Left renal pelvis (tissue), 4 donors: ENCODE measurements at regions not wholly inside any gene's neighbourhood (a gene's known extent, or its start where the extent isn't known, plus 50 kb on each side); places are given as distances from the start of the nearest gene placed in this dataset.
"Not testable (repeated sequence)": the region's sequence is repeated elsewhere in the genome, so short reads cannot be mapped to it uniquely, and the experiment has no call there.

ENCODE experiments used
- DNase-seq, 4 donors: peaks; one replicate each; pipeline ENCODE4 v3.0.0-alpha.2; 2013; ENCODE audit warnings: low read depth in 4 of 4, low spot score in 3 of 4

DNA sequence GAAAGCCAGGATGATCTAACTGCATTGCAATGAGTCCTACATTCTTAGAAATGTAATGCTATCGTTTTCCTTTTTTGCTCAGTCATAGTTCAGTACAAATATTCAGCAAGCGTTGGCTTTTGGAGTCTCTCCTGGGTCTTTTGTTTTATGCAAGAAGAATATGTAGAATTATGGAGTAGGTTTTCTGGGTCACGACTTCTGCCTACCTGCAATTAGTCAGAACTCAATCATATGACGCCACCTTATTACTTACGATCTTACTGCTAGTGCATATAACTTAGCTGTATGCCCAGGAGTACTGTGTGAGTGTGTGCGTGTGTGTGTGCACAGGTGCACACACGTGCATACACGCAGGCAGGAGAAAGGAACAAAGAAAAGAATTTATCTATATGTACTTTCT is 640.2 kb downstream of the STK39 start:
- no peak for DNase-seq

DNA sequence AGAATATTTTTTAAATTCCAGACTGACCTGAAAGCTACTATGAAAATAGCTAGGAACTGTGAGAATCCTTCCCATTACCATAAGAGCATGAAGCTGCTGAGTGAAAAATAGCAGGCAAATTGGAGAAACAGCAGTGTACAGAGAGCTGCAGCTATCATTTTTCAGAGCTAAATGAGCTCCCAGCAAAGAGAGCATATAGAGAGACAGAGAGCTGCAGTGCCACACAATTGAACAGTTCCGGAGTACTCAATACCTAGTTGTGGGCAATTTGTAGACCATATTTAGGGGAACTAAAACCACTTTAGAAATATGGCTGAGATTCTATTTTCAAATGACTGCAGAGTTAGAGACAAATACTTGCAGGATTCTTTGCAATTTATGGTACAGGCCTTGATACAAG is 645.3 kb downstream of the STK39 start:
- DNase-seq, result no peak

DNA sequence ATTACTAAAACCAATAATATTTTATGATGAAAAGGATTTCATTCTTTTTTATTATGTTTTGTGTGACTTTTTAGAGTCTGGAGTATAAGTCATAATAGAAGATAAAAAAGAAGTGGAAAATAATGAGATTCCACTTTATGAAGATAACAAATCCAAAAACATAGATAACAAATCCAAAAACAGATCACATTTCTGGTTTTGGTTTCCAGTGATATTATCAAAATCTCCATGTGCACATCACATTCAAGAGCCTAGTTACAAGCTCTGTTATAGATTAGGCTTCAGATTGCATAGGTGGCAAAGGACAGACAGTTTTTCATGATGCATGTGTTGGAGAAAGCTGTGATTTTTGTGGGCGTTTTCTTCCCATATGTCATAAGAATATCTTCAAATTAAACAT is 648.2 kb downstream of the STK39 start:
- DNase-seq, result no peak

DNA sequence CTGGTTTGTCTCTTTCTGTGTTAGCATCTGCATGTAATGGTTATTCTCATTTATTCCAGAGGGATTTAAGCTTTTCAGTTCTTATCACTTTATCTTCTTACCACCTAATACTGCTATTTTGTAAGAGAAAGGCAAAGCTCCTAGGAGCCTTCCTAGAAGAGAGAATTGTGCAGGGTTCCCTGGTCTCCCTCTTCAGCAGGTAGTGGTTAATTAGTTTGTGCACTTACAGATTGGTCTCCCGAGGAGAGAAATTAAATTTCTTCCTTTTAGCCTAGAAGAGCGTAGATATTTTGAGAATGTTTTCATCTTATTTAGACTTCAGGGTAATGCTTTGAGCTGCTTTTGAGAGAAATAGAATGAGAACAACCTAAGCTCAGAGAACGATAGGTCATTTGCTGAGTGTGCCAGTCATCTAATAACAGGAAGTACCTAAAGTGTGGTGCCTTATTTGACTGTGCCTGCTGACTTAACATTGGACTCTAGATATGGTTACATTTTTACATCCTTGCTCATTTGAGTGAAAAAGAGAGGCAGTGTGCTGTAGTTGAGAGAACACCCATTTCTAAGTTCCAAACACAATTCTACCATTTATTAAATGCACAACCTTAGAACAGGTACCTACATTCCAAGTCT is 651.4 kb downstream of the STK39 start:
- DNase-seq, result no peak

DNA sequence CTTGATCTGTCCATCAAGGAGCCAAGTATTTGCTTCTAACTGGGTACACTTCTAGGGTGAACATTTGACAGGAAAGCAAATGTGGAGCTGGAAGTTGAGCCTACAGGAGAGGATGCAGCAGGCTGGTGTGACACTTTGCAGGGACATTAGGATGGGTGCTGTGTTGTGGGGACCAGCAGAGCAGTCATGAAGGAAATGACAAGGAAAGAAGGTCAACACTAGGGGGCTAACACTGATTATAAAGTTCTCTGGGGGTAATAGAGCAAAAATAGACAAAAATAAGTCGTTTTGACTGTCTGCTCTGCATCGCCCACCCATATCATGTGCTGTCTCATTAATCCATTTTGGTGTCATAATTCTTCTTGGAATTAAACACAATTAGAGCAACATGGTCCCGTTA is 652.4 kb downstream of the STK39 start:
- DNase-seq, result no peak

DNA sequence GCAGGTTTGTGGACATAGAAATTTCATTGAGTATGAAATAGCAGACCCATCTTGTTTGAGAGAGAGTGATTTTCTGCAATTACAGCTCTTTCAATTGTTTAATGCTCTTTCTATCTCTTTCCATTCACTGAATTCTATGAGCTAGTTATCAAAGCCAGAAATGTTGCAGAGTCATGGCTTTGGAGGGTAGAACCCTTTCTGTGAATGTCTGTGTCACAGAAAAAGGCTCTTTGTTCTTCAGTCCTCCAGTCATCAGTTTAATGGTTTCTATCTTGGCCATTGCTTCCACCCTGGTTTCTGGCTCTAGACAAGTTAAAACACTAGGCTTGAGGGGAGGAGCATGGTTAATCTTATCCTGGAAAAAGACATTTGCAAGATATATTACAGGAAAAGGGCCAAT is 655.0 kb downstream of the STK39 start:
- no peak for DNase-seq

DNA sequence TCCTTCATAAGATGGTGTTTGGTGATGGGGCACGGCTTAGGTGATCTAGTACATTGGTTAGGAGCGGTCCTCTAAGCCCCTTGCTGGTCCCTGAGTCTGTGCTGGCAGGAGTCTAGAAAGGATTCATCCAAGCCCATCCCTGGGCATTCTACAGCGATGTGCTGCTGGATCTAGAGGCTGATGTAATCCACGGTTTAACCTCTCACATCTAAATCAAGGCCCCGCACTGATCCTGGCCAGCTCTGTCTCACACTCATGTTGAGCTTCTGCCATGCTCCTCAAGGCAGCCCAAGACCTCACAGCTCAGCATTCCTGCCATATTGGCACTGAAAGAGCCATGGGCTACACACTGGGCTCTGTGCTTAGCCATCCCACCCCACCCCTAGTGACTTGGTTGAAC is 664.8 kb downstream of the STK39 start:
- no peak for DNase-seq

DNA sequence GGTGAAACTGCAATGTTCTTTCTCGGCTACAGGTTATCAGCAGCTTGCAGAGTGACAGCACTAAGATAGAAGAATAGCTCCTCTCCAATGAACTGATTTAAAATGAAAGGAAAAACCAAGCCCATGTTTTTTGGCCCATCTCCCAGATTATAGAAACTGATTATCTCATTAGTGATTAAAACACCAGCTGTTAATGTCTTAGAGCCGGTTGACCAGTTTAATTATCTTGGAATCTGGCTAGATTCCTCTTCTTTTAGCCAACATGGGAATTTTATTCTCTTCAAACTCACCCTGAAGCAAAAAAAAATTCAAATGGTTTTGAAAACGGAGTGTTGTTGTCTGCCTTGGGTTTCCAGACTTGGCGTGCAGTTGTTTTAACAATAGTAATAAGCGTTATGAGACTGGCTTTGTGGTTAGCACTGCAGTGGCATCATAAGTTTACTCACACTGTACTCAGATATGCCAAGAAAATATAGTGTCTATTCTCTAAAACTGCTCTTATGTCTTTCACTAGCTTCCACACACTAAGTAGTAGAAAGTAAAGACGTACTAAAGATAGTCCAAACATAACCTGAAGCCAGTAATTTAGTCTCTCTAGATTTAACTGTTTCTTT is 665.3 kb downstream of the STK39 start:
- DNase-seq, result no peak

DNA sequence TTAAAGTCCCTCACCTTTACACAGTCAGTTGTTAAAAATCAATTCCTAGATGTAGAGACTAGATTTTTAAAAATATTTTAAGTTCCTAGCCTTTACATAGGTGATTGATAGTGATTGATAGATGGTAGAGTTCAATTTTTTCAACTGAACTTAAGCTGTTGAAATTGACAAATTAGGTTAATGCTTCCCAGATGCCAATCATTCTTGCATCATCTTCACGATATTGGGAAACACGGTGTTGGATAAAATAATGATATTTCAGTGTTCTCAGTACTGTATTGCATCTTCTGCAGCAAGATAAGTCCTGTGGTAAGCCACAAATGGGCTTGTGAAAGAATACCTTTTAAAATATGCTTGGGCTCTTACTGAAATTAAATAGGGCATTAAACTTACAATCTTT is 667.6 kb downstream of the STK39 start:
- no peak for DNase-seq

DNA sequence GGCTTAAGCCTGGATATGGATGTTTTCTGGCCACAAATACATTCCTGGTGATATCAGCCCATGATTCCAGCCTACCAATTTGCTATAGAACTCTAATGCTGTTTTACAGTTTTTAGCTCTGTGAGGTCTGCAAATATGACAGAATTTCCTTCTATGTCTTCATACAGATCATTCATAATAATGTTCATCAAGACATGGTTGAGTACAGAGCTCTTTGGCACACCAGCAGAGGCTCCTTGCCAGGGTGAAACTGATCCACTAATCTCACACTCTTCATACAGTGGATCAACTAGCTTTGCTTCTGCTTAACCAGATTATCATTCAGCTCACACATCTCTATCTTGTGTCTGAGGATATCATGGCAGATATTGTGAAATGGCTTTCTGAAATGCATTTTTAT is 672.1 kb downstream of the STK39 start:
- no peak for DNase-seq

DNA sequence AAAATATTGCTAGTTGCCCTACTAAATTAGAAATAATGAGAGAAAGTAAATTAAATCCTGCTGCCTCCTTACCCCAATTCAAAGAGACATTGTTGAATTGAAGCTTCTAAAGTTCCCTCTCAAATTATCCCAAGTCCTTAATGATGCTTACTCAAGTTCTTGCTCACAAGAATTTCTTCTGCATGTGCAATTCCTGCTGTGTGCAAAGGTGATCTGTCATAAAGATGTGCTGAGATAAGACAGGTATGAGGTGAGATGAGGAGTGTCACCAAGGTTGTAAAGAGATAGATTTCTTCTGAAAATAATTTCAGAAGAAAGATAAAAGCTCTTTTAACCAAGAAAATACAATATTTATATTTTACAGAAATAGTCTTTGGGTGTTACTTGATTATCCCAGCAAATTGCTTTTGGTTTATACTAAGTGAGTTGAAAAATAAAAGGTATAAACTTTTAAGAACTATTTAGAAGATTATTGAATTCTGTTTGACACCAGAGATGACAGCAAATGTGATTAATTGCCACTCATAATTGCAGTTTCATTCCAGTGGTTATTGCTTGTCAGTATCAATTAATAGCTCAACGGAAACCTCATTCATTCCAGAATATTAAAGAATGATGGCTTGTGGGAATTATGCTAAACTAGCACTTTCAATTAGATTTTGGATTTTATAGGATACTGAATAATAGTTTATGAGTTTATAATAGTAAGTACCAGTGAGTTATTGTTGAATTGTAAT is 674.3 kb downstream of the STK39 start:
- DNase-seq, result no peak

DNA sequence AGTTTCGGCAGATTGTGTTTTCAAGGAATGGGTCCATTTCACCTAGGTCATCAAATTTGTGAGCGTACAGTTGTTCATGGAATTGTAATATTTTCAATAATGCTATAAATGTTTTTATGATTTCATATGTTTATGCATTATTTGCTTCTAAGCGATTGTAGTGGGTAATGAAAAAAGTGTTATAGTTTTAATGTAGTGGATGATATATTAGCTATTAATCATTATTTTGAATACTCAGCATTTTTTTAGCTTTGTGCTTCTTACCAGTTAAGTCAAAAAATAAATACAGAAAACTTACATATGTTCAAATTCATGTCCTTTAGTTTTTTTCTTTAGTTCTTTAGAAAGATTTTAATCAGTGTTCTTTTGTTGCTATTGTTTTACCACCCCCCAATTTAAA is 677.0 kb downstream of the STK39 start:
- no peak for DNase-seq

DNA sequence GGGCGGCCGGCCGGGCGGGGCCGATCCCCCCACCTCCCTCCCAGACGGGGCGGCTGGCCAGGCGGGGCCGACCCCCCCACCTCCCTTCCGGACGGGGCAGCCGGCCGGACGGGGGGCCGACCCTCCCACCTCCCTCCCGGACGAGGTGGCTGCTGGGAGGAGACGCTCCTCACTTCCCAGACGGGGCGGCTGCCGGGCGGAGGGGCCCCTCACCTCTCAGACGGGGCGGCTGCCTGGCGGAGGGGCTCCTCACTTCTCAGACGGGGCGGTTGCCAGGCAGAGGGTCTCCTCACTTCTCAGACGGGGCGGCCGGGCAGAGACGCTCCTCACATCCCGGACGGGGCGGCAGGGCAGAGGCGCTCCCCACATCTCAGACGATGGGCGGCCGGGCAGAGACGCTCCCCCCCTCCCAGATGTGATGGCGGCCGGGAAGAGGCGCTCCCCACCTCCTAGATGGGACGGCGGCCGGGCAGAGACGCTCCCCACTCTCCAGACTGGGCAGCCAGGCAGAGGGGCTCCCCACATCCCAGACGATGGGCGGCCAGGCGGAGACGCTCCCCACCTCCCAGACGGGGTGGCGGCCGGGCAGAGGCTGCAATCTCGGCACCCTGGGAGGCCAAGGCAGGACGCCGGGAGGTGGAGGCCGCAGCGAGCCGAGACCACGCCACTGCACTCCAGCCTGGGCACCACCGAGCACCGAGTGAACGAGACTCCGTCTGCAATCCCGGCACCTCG is 675.8 kb downstream of the XIRP2 start:
- DNase-seq, result not testable (repeated sequence)

DNA sequence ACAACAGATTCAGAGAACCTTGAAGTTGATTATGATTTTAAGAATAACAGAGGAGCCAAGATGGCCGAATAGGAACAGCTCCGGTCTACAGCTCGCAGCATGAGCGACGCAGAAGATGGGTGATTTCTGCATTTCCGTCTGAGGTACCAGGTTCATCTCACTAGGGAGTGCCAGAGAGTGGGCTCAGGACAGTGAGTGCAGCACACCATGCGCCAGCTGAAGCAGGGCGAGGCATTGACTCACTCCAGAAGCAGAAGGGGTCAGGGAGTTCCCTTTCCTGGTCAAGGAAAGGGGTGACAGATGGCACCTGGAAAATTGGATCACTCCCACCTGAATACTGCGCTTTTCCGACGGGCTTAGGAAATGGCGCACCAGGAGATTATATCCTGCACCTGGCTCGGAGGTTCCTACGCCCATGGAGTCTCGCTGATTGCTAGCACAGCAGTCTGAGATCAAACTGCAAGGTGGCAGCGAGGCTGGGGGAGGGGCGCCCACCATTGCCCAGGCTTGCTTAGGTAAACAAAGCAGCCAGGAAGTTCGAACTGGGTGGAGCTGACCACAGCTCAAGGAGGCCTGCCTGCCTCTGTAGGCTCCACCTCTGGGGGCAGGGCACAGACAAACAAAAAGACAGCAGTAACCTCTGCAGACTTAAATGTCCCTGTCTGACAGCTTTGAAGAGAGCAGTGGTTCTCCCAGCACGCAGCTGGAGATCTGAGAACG is 670.2 kb downstream of the XIRP2 start:
- not testable (repeated sequence) for DNase-seq

DNA sequence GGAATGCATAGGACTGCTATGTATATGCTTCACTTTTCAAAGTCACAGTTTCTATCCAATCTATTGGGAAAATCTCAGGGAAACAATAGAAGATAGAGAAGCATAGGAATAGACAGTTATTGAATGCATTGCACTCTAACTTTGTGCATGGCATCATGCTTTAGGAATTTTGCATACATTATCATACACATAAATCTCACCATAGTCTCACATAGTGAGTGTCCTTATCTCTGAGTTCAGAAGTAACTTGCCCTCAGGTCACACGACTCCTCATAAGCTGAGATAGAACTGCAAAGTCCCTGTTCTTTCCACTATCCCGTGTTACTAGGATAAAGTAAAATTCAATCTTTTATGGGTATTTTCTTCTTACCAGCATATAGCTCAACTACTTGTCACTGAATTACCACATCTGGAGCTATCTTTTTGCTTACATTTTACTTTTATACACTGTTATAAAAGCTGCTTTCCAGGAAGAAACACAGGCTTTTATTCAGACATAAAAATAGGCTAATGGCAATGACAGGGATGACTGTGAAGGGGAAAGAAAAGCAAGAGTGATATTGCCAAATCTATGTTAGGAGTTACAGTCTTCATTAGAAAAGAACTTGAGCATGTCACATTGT is 666.9 kb downstream of the XIRP2 start:
- DNase-seq, result no peak

DNA sequence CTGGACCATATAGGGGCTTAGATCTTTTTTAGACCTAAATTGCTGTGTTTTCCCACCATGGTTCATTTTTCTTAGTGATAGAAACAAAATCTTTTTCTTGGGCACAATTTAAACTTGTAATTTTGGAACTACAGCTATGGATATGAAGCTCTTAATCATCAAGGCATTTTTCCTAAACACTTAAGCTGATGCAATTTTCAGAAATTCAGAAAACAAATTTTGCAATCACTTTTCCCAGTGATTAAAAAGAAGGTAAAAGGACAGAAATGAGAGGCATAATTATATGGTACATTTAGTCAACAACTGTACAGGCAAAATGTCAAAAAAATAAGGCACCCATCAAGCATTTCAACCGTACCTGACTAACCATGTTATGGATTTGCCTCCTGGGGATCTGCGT is 665.4 kb downstream of the XIRP2 start:
- DNase-seq, result no peak

DNA sequence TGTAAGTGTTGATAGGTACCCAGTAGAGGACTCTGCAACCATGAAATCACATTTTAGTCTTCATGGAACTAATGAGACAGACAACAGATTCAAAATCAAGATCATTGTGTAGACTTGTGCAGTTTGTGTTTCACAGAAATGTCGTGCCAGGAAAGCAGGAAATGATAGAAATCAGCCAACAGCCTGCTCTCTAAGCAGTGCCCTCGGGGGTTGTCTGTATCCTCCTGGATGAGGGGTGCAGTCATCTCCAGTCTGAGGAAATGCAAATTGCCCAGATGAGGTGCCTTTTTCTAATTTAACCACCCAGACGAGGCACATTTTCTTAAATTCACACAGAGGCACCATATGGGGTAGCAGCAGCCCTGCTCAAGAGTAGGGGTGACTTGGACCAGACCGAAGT is 663.1 kb downstream of the XIRP2 start:
- no peak for DNase-seq

DNA sequence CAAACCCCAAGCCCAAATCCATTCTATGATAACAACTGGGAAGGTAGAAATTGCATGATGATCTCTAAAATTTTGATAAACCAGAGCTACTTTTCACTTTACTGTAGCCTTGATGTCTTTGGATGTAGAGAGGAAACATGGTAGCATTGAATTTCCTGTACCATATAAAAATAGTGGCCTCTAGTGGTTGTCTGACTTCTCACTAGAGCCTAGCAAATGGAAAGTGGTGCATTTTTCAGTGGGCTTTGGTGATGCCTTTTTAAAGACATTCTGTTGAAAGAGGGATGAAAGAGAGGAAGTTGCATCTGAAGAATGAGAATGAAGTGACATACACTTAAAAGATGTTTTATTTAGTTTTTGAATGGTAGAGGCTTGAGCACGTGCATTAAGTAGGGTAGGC is 662.2 kb downstream of the XIRP2 start:
- no peak for DNase-seq

DNA sequence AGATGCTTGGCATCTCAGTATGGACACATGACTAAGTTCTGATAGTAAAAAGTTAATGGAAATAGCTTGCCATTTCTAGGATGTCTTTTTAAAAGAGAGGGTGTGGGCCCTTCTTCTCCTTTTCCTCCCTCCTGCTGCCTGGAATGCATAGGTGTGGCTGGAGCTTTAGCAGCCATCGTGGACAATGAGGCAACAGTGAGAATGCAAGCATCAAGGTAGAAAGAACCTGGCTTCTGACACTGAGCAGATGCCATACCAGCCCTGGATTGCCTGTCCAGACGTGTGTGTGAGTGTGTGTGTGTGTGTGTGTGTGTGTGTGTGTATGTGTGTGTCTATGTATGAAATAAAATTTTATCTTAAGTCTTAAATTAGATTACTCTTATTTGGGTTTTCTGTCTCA is 660.1 kb downstream of the XIRP2 start:
- no peak for DNase-seq

DNA sequence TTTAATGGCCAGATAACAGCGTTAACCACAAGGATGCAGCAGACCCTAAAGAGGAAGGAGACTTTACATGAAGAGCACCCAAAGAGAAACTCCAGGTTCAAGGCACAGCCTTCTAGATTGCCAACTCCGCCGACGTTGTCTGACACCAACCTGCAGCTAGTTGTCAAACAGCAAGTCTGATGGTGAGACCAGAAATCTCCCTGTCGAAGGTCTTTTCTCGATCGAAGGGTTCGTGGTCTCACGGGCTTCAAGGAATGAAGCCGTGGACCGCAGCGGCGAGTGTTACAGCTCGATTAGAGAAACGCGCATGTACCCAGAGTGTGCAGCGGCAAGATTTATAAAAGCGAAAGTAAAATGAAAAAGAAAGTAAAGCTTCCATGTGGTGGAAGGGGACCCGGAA is 656.3 kb downstream of the XIRP2 start:
- no peak for DNase-seq

DNA sequence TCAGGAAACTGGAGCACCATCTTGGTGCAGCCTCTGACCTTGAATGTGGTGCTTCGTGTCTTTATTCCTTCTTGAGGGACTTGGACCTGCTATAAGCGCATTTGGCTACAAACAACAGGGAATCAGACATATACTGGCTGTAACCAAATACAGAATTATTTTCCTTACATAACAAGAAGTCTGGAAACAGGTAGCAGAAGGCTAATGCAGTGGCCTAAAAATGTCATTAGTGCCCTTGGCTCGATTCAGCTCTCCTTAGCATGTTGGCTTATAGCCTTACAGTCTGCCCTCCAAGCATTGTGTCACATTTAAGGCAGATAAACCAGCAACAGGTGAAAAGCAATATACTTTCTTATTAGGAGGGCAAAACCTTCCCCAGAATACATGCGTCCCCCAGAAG is 655.4 kb downstream of the XIRP2 start:
- no peak for DNase-seq
